H4 (cell line): ENCODE measurements at regions not wholly inside any gene's neighbourhood (a gene's known extent, or its start where the extent isn't known, plus 50 kb on each side); places are given as distances from the start of the nearest gene placed in this dataset.
A peak's percentile ranks its signal among the peaks of the same experiment; 100 is the strongest.
"Not testable (repeated sequence)": the region's sequence is repeated elsewhere in the genome, so short reads cannot be mapped to it uniquely, and the experiment has no call there.

ENCODE experiments used
- DNase-seq: peaks from one replicate; pipeline ENCODE4 v3.0.0-alpha.2; 2015; ENCODE audit warnings: low spot score

DNA sequence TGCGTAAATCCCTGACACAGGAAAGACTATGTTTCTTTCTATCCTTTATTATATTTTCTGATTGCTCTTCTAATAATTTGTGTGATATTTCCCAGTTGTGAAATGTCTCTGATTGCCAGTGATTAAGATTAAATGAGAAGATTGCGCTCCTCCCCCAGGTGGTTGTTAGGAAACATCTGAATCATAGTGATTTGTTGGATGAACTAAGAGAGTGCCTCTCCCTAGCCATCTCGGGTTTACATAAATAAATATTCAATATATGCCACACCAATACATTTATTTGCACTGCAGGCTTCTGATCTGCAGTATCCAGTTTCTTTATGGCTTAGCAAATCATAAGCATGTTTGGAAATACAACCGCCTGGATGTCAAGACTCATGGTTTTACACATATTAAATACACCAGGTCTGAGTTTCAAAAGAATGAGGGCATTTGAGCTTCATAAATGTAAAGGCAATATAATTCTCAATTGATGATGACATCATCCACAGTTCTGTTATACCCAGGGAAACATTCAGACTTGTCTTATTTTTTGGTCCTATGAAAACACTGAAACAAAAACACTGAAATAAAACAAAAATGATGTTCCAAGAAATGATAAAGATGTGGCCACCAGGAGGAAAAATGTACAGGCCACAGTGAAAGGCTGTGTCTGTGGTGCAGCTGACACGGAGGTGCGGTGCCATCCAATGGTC lies 826.7 kb upstream of the ACVR2A start:
- no peak for DNase-seq

GRCh38 chr2:147016181-147016580 lies 828.6 kb upstream of the ACVR2A start:
- no peak for DNase-seq

GRCh38 chr2:147015591-147015990 lies 829.2 kb upstream of the ACVR2A start:
- DNase-seq: no peak

DNA sequence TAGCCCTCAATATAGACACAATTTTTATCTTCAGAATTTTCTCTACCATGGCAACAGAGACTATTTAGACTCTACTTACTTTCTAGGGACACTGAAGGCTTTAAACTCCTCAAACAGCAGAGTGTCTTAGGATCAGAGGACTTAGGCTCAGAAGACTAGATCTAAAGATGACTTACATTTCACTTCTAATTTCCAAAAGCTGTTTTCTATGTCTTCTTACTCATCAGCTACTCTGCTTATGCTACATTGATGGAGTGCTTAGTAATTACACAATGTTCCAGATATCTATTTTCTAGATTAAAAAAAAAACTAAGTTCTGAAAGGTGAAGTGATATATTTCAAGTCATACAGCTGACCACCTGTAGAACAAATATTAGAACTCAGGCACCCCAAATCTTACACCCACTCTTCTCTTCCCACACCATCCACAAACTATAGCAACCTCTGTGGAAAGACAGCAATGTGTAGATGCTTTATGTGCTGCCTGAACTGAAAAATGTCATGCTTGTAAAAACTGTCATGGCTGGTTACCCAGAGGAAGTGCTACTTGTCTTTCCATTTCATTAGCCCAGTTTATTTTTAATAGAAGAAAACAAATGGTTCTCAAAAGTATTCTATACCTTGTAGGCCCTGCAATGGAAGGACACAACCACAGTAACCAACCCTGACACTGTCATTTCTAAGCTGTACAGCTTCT lies 831.0 kb upstream of the ACVR2A start:
- no peak for DNase-seq

GRCh38 chr2:147008481-147008880 lies 836.3 kb upstream of the ACVR2A start:
- no peak for DNase-seq

DNA sequence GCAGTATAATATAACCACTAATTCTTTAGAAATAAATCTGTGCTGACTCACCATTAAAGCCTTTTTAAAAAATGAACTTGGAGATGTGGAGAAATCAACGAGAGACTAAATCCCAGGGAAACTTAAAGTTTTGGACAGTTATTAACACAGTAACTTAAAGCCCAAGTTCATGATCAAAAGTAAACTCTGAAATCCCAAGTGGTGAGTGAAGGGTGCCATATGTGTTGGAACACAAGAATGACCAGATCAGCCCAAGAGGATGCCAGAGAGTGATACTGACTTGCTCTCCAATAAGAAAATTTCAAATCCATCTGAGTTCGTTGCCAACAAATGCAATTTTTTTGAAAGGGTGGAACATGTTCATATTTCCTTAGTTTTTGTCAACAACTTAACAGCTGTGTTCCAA lies 838.1 kb upstream of the ACVR2A start:
- no peak for DNase-seq

- DNase-seq: no peak
Observed at GRCh38 chr2:147003081-147003480, 841.7 kb upstream of the ACVR2A start.

GRCh38 chr2:147002256-147002655 lies 842.6 kb upstream of the ACVR2A start:
- DNase-seq: no peak

DNA sequence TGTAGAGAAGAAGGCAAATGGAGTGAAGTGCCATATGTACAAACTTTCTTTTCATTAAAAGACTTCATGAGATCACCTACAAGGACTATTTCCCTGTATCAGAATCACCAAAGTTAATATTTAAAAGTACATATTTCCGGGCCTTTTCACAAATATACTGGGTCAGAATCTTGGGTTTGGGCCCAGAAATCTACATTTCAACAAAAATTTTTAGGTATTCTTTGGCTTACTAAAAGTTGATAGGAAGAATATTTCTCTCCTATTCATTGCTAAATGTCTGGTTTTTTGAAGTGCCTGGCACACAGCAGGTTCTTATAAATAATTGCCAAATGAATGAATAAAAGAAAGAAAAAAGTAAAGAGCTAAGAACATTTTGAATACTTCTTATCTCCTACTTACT lies 843.8 kb upstream of the ACVR2A start:
- DNase-seq: no peak

DNA sequence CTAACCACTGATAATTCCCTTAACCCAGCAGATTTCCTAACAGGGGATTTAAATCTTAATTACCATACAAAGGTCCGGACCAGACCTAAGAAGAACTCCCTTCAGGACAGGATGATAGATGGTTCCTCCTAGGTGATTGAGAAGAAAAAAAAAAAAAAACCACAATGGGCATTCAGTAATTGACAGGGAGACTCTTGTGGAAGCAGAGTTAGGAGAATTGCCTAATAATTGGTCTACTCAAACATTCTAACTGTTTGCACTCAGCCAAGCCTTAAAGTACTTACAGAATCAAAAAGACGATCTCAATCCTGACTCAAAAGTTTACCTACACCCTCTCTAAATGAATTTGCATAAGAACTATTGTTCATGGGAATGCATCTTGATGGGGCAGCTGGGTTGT lies 844.7 kb upstream of the ACVR2A start:
- not testable (repeated sequence) for DNase-seq

- DNase-seq: no peak
Observed at GRCh38 chr2:146997945-146998344, 846.9 kb upstream of the ACVR2A start.

DNA sequence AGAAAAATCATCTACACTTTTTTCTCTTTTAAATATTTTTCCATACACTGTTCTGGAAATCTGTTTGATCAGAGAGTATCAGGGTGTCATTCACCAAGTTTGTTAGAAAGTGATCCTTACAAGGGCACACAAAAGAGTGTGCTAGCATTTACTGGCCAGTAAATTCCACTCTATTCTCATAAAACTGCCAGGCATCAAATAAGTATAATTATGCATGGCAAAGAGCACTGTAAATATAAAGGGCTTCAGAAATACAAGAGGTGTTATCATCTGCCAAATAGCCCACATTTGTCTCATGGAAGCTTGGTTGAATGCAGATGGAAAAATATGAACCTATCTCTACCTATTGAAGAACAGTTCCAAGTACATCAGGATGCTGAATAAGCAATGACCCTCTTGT lies 847.3 kb upstream of the ACVR2A start:
- no peak for DNase-seq

DNA sequence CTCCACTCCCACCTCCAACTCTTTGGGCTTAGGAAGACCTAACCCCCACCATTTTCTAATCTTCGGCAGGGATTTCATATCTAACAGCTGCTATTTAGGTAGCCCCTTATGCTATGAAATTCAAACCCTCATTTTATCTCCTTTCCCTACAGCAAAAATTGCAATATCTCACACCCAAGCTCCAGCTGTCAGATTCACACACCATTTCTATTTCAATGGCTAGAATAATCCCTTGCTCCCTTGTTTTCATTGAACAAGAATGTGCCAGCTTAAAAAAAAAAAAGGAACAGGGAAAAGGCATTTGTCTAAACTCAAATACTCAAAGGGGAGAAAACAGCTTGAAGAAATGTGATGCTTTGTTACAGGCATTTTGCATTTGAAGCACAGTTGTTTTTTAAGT lies 850.6 kb upstream of the ACVR2A start:
- DNase-seq: no peak

GRCh38 chr2:146992466-146992865 lies 852.4 kb upstream of the ACVR2A start:
- DNase-seq: no peak

DNA sequence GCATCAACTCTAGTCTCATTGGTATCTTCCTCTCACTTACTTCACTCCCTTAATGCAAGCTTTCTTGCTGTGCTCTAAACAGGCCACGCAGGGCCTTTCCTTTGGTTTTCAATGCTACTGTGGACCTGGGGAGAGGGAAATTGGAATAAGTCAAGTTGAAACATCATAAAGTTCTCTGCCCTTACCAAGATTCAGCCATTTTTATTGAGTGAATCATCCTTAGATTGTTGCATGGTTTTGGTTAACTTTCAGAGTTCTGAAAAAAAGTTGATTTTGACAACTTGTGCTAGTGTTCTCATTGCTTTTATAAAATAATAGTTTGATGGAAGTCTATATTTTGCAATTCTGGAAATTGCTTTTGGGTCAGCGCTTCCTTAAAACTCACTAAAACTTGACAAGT lies 852.8 kb upstream of the ACVR2A start:
- no peak for DNase-seq

DNA sequence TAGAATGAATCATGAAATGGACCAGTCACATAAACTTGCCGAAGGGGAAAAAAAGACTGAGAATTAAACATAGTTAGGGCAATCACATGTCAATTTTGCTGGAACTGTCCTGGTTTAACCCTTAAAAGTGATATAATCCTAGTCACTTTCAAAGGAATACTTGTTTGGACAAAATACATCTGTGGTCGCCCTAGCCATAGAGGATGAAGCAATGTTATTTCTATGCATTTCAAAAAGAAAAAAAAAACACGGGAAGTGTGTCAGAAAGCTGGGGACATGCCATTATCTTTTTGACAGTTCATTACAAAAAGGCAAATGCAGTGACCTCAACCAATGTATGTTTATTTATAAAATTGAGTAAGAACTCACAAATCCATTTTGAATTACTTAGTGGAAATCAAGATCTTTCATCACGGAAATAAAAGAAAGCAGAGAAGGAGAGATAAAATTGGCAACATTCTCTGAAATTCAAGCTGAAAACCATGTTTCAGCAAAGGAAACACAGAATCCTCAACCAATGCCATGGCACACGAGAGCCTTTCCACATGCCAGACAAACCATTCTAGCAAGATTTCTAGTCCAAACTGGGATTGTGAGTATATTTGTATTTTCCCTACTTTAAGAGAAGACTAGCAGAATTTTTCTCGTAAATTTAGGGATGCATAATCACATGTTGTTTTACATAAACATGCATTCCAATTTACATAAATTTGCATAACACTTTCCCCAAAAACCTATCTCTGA lies 854.3 kb upstream of the ACVR2A start:
- DNase-seq: peak; percentile 58

GRCh38 chr2:146989741-146990140 lies 855.1 kb upstream of the ACVR2A start:
- no peak for DNase-seq

DNA sequence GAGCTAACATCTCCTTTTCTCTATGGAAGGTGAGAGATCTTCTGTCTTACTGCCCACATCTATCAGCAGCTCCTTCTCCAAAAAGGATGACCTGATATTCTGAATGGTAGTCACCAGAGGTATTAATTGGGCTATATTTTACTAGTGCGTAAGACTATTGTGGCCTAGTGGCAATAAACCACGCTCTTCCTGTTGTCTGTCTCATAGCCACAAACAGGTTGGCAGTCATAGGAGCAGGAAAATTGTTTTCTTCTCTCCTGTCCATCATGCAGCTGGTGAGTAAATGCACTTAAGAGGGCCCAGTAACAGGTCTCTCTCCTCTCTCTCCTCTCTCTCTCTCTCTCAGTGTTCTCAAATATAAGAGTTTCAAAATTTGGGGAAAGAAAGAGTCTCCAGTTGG lies 856.8 kb upstream of the ACVR2A start:
- DNase-seq: no peak

GRCh38 chr2:146986161-146986560 lies 858.7 kb upstream of the ACVR2A start:
- no peak for DNase-seq

- no peak for DNase-seq
Observed at GRCh38 chr2:146985753-146986152, 859.1 kb upstream of the ACVR2A start.

DNA sequence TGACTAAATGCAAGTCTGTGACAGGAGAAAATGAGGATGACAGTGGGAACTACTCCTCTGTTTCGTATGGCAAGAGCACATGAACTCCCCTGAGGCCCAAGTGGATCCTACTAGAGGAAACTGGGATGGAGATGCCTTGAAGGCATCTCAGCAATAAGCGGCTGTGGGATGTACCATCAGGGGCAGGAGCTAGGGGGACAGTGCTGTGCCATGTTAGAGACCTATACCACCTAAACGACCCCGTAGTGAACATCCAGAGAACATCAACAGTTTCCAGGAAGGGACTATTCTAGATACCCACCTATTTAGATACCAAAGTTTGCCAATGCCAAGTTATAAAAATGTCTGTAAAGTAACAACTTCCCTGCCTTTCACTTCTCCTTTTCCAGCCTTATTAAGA lies 860.8 kb upstream of the ACVR2A start:
- DNase-seq: peak; percentile 13

DNA sequence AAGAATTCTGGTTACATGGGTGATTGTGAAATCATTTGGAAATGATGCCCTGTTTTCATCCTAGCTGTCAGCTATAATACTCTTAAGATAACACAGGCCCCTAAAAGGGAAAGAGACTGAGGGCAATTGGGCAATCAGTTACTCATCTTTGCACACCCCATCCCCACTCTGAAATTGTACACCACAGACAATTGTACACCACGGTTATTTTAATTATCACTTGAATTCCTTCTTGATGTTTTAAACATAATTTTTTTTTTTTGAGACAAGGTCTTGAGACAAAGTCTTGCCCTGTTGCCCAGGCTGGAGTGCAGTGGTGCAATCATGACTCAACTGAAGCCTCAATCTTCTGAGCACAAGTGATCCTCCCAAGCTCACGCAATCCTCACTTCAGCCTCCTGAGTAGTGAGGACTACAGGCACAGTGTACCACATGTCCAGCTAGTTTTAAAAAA lies 862.4 kb upstream of the ACVR2A start:
- peak; percentile 82 for DNase-seq

GRCh38 chr2:146981921-146982320 lies 862.9 kb upstream of the ACVR2A start:
- DNase-seq: peak; percentile 54
